HFFc6 (cell line): ENCODE measurements at regions not wholly inside any gene's neighbourhood (a gene's known extent, or its start where the extent isn't known, plus 50 kb on each side); places are given as distances from the start of the nearest gene placed in this dataset.

ENCODE experiments used
- DNase-seq: peaks from one replicate; pipeline ENCODE4 v3.0.0-alpha.2; 2018
- H3K27ac Mint-ChIP-seq: 2 replicates; pipeline ENCODE4 v1.8.0; 2020; ENCODE audit warnings: mild to moderate bottlenecking, mixed read lengths
- H3K27me3 Mint-ChIP-seq: 2 replicates; pipeline ENCODE4 v1.8.0; 2021; ENCODE audit warnings: mild to moderate bottlenecking, moderate library complexity, mixed read lengths; ENCODE audit not compliant: insufficient read depth
- H3K36me3 Mint-ChIP-seq: 2 replicates; pipeline ENCODE4 v1.8.0; 2021; ENCODE audit warnings: low read depth, mixed read lengths
- H3K4me1 Mint-ChIP-seq: 2 replicates; pipeline ENCODE4 v1.8.0; 2020; ENCODE audit warnings: low read depth, mixed read lengths
- H3K4me3 Mint-ChIP-seq: 2 replicates; pipeline ENCODE4 v1.8.0; 2020; ENCODE audit warnings: mild to moderate bottlenecking, moderate library complexity, mixed read lengths
- H3K9me3 Mint-ChIP-seq: 2 replicates; pipeline ENCODE4 v1.8.0; 2020; ENCODE audit warnings: mild to moderate bottlenecking, mixed read lengths
- TF ChIP-seq, protein P1 (sequence below): fragments of 200-600 bp; sonication (generic); IDR thresholded peaks from 2 replicates; pipeline ENCODE4 v1.5.0; 2021; ENCODE audit warnings: antibody characterized with exemption, mild to moderate bottlenecking

DNA sequence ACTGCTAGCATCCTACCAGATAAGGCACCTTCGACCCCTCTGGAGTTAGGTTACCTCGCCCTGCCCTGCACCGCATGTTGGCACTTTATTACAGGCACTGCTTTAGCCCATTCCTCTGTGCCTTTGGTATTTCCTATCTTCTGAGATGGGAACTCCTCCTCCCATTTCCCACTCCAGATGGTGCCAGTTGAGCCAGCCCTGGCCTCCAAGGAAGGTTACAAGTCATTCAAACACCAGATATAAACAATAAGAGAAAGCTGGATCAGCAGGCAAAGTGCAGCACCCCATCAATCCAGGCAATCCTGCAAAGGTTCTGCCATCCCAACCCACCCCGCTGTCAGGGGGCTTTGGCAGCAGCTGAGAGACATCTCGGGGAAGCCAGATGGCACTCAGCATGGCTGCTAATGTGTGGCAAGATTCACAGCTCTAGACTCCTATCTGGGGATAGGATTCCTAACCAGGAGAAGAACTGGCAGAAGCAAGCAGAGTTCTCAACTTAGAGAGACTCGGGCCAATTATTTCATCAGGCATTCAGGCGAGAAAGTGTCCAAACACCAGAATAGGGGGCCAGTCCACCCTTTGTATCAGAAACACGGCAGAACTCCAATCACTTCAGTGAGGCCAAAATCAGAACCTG lies 113.0 kb downstream of the COPRS start:
- H3K36me3 Mint-ChIP-seq, result no peaks in the 10 kb centered on the region
- H3K4me3 Mint-ChIP-seq, result 0 out of 2 replicates have a peak overlapping the region, but pooled peaks have one; percentile 1
- DNase-seq, result no peak
- H3K9me3 Mint-ChIP-seq, result no peaks in the 10 kb centered on the region
- H3K4me1 Mint-ChIP-seq, result peaks cover 85% of the 10 kb centered on the region
- peak overlapping the region; percentile 16 for H3K27ac Mint-ChIP-seq
- peaks cover 2% of the 10 kb centered on the region; the same call in 1 of the 2 replicates for H3K27me3 Mint-ChIP-seq
- TF ChIP-seq, protein P1, sequence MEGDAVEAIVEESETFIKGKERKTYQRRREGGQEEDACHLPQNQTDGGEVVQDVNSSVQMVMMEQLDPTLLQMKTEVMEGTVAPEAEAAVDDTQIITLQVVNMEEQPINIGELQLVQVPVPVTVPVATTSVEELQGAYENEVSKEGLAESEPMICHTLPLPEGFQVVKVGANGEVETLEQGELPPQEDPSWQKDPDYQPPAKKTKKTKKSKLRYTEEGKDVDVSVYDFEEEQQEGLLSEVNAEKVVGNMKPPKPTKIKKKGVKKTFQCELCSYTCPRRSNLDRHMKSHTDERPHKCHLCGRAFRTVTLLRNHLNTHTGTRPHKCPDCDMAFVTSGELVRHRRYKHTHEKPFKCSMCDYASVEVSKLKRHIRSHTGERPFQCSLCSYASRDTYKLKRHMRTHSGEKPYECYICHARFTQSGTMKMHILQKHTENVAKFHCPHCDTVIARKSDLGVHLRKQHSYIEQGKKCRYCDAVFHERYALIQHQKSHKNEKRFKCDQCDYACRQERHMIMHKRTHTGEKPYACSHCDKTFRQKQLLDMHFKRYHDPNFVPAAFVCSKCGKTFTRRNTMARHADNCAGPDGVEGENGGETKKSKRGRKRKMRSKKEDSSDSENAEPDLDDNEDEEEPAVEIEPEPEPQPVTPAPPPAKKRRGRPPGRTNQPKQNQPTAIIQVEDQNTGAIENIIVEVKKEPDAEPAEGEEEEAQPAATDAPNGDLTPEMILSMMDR, result no peak

DNA sequence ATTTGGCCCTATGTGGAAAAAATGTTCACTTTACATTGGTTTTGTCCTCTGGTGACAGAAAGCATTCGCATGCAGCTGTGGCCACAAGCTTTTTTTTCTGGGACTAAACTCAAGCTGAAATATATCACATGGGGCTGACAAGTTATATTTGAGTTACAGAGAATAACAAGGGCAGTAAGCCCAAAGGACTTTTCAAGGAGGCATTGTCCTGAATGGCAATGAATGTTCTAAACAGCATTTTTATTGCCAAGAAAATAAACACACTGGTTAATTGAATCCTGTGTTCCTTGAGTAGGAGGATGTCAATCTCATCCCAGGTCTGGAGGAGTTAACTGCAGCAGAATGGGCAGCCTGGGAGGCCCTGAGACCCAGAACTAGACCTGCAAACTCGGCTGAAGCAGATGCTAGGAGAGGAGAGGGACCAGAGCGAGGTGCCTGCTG lies 114.5 kb downstream of the COPRS start:
- Mint-ChIP-seq H3K27ac (peak overlapping the region; percentile 83), H3K4me3 (peak overlapping the region; percentile 49; the same call in 1 of the 2 replicates), H3K4me1 (peaks cover 87% of the 10 kb centered on the region), H3K9me3 (no peaks in the 10 kb centered on the region), H3K27me3 (peaks cover 2% of the 10 kb centered on the region; the same call in 1 of the 2 replicates), H3K36me3 (no peaks in the 10 kb centered on the region)
- TF ChIP-seq, protein P1, result no peak
- DNase-seq, result no peak

- TF ChIP-seq, protein P1, result no peak
- Mint-ChIP-seq H3K4me1 (peaks cover 87% of the 10 kb centered on the region), H3K27me3 (peaks cover 2% of the 10 kb centered on the region; the same call in 1 of the 2 replicates), H3K36me3 (no peaks in the 10 kb centered on the region), H3K27ac (peak overlapping the region; percentile 83), H3K4me3 (peak overlapping the region; percentile 49; the same call in 1 of the 2 replicates), H3K9me3 (no peaks in the 10 kb centered on the region)
- no peak for DNase-seq
Observed at GRCh38 chr17:31743797-31744196, 115.2 kb downstream of the COPRS start.

GRCh38 chr17:31741371-31741770 lies 117.7 kb downstream of the COPRS start:
- Mint-ChIP-seq H3K27me3 (no peaks in the 10 kb centered on the region), H3K9me3 (no peaks in the 10 kb centered on the region), H3K4me1 (peaks cover 93% of the 10 kb centered on the region), H3K4me3 (no peak overlapping the region; the same call in 1 of the 2 replicates), H3K36me3 (no peaks in the 10 kb centered on the region), H3K27ac (peak overlapping the region; percentile 93)
- TF ChIP-seq, protein P1, result no peak
- DNase-seq, result no peak

DNA sequence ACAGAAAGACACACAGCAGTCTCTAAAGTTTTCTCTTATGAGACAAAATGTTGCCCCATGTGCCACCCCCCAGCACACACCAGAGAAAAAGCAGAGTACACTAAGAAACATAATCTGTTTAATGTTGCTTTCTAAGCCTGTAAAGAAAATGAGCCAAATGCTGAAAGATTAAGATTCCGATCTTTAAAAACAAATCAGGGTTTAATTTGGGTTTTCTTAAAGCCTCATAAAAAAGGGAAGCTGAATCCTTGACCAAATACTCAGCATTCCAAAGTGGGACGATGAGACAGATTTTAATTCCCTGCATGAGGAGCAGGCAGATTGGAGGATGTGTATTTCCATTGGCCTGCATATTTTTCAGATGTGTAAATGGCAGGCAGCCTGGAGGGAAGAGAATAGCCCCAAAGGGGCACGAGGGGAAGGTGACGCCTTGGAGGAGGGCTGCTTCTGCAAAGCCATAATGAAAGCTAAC lies 118.4 kb downstream of the COPRS start:
- Mint-ChIP-seq H3K27ac (peak overlapping the region; percentile 93), H3K9me3 (no peaks in the 10 kb centered on the region), H3K4me3 (peak overlapping the region; percentile 61), H3K4me1 (peaks cover 86% of the 10 kb centered on the region), H3K36me3 (no peaks in the 10 kb centered on the region), H3K27me3 (no peaks in the 10 kb centered on the region)
- DNase-seq, result peak; percentile 97
- TF ChIP-seq, protein P1, result no peak
